IPS-20b (cell line): ENCODE measurements at regions not wholly inside any gene's neighbourhood (a gene's known extent, or its start where the extent isn't known, plus 50 kb on each side); places are given as distances from the start of the nearest gene placed in this dataset.
"Not testable (repeated sequence)": the region's sequence is repeated elsewhere in the genome, so short reads cannot be mapped to it uniquely, and the experiment has no call there.

Experiments used
- H3K27ac ChIP-seq: one replicate; pipeline ENCODE4 v1.5.1; 2013; ENCODE audit warnings: low read length
- H3K27me3 ChIP-seq: 2 replicates; pipeline ENCODE4 v1.6.1; 2013; ENCODE audit warnings: mild to moderate bottlenecking, low read length, inconsistent platforms; ENCODE audit not compliant: insufficient read depth
- H3K36me3 ChIP-seq: 2 replicates; pipeline ENCODE4 v1.6.1; 2013; ENCODE audit warnings: low read depth, mild to moderate bottlenecking, inconsistent platforms, low read length, moderate library complexity; ENCODE audit not compliant: insufficient read depth
- H3K4me1 ChIP-seq: 2 replicates; pipeline ENCODE4 v1.6.1; 2013; ENCODE audit warnings: mild to moderate bottlenecking, control low read depth, inconsistent platforms, low read length, moderate library complexity; ENCODE audit not compliant: insufficient read depth
- H3K4me3 ChIP-seq: 2 replicates; pipeline ENCODE4 v1.5.1; 2013; ENCODE audit warnings: mild to moderate bottlenecking, low read length, inconsistent platforms
- H3K9ac ChIP-seq: 2 replicates; pipeline ENCODE4 v1.6.1; 2013; ENCODE audit warnings: low read depth, mild to moderate bottlenecking, inconsistent platforms, low read length, moderate library complexity
- H3K9me3 ChIP-seq: 2 replicates; pipeline ENCODE4 v1.6.1; 2013; ENCODE audit warnings: mild to moderate bottlenecking, low read depth, low read length, inconsistent platforms; ENCODE audit not compliant: insufficient read depth

- not testable (repeated sequence) for H3K9ac ChIP-seq, H3K4me1 ChIP-seq, H3K27ac ChIP-seq, H3K4me3 ChIP-seq, H3K27me3 ChIP-seq, H3K9me3 ChIP-seq, H3K36me3 ChIP-seq
Observed at GRCh38 chr20:48327848-48328247, 500.0 kb downstream of the PREX1 start.

DNA sequence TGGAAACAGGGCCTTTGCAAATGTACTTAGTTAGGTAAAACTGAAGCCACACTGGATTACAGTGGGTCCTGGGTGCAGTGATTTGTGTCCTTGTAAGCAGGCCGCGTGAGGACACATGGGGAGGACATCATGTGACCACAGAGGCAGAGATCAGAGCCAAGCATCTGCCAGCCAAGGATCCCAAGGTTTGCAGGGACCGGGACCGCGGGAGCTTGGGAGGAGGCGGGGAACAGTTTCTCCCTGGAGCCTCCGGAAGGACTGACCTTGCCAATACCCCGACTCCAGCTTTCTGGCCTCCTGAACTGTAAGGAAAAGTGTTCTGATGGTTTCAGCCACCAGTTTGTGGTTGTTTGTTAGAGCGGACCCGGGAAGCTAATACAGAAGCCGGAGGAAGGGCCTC, 500.9 kb downstream of the PREX1 start:
- H3K36me3 ChIP-seq = no peaks in the 10 kb centered on the region
- H3K4me3 ChIP-seq = no peak overlapping the region
- no peaks in the 10 kb centered on the region for H3K4me1 ChIP-seq
- H3K27me3 ChIP-seq = no peaks in the 10 kb centered on the region
- no peaks in the 10 kb centered on the region for H3K9me3 ChIP-seq
- no peak overlapping the region for H3K27ac ChIP-seq
- H3K9ac ChIP-seq = no peak overlapping the region

GRCh38 chr20:48326434-48326691, 501.4 kb downstream of the PREX1 start:
- Histone ChIP-seq H3K4me3 (no peak overlapping the region), H3K27me3 (no peaks in the 10 kb centered on the region), H3K27ac (no peak overlapping the region), H3K4me1 (no peaks in the 10 kb centered on the region), H3K36me3 (no peaks in the 10 kb centered on the region), H3K9ac (no peak overlapping the region), H3K9me3 (no peaks in the 10 kb centered on the region)

- Histone ChIP-seq H3K9me3 (no peaks in the 10 kb centered on the region), H3K27me3 (no peaks in the 10 kb centered on the region), H3K9ac (no peak overlapping the region), H3K4me3 (no peak overlapping the region), H3K4me1 (no peaks in the 10 kb centered on the region), H3K27ac (no peak overlapping the region), H3K36me3 (no peaks in the 10 kb centered on the region)
Observed at GRCh38 chr20:48325656-48326433, 502.0 kb downstream of the PREX1 start.

GRCh38 chr20:48324744-48325143, 503.1 kb downstream of the PREX1 start:
- H3K4me3 ChIP-seq = no peak overlapping the region
- H3K27ac ChIP-seq = no peak overlapping the region
- H3K27me3 ChIP-seq = no peaks in the 10 kb centered on the region
- H3K9ac ChIP-seq = no peak overlapping the region
- H3K9me3 ChIP-seq = no peaks in the 10 kb centered on the region
- H3K4me1 ChIP-seq = no peaks in the 10 kb centered on the region
- H3K36me3 ChIP-seq = no peaks in the 10 kb centered on the region

GRCh38 chr20:48321271-48321670, 506.5 kb downstream of the PREX1 start:
- H3K4me3 ChIP-seq = no peak overlapping the region
- no peaks in the 10 kb centered on the region for H3K9me3 ChIP-seq
- peaks cover 6% of the 10 kb centered on the region; the same call in 1 of the 2 replicates for H3K4me1 ChIP-seq
- H3K36me3 ChIP-seq = no peaks in the 10 kb centered on the region
- no peak overlapping the region for H3K9ac ChIP-seq
- no peaks in the 10 kb centered on the region for H3K27me3 ChIP-seq
- H3K27ac ChIP-seq = no peak overlapping the region

DNA sequence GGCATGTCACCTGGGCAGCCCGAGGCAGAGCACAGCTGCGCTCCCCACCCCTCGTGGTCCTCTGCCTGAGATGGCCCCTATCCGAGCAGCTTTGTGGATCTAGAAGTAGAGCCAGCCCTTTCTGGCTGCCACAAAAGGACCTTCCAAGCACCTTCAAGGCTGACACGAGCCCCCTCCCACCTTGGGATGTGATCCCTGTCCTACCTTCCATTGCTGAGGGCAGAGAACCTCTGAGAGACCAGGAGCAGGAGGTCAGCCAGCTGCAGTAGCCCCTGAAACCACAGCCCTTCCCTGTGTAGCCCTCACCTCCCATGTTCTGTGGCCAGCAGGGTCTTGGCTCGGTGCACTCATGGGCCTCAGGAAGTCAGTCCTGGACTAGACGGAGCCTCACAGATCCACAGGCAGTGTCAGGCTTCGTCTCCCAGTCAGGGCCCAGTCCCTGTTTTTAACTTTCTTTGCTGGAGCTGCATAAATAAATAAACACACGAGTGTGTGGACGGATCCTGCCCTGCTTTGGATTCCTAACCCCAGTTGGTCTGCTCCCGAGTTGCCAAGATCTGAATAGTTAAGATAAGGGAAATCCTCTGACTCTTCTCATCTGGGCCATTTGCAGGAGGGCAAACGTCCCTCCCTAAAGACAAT, 507.7 kb downstream of the PREX1 start:
- Histone ChIP-seq H3K9me3 (no peaks in the 10 kb centered on the region), H3K27ac (no peak overlapping the region), H3K36me3 (no peaks in the 10 kb centered on the region), H3K27me3 (no peaks in the 10 kb centered on the region), H3K4me1 (peaks cover 6% of the 10 kb centered on the region; the same call in 1 of the 2 replicates), H3K9ac (no peak overlapping the region), H3K4me3 (no peak overlapping the region)

DNA sequence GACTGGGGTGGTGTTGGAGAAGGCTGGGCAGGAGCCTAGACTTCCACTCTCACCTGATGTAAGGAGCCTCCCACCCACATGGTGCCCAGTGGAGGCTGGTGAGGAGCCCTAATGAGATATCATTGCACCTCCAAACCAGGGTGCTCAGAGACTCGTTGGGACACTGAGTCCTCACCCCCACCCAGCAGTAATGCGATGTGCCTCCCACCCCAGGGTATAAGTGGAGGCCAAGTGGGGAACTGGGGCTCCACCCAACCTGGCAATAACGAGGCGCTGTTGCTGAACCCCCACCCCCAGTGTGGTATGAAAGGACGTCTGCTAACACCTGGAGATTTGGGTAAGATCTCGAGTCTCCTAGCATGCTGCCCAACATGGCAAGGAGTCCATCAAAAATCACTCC, 510.2 kb downstream of the PREX1 start:
- Histone ChIP-seq H3K27me3 (no peaks in the 10 kb centered on the region), H3K4me1 (peaks cover 6% of the 10 kb centered on the region; the same call in 1 of the 2 replicates), H3K27ac (no peak overlapping the region)

DNA sequence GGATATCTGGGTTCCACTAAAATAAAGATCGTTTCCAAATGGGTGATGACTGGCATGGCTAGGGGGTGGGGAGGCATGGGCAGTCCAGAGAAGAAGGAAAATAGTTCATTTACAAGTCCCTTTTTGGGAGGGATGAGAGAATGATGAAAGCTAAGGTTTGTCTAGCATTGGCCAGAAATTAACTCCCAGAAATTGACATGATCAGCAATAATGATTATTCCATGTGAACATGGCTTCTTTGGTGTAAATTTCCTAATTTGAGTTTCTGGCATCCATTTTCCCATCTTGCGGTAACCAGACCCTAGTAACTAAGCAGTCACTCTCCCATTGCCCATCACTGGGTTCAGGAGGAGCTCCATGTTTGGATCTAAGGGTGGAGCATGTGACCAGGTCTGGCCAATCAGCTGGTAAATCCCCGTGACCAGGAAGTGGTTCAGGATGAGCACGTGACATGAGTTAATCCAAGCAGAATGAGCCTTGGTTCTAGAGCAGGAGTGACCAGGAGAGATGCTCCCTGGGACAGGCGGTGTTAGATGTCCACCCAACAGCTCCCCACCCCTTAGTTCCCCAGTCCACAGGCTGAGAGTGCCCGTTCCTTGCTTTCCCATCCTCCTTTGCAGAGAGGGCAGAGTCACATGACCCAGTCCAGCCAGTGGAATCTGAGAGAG, 512.7 kb downstream of the PREX1 start:
- Histone ChIP-seq H3K9ac (no peak overlapping the region), H3K27me3 (no peaks in the 10 kb centered on the region), H3K4me3 (no peak overlapping the region), H3K9me3 (no peaks in the 10 kb centered on the region), H3K27ac (no peak overlapping the region), H3K4me1 (peaks cover 6% of the 10 kb centered on the region; the same call in 1 of the 2 replicates), H3K36me3 (no peaks in the 10 kb centered on the region)

More for the DNA sequence above, 510.2 kb downstream of the PREX1 start:
- no peaks in the 10 kb centered on the region for H3K9me3 ChIP-seq
- no peak overlapping the region for H3K4me3 ChIP-seq
- H3K36me3 ChIP-seq = no peaks in the 10 kb centered on the region
- no peak overlapping the region for H3K9ac ChIP-seq

GRCh38 chr20:48313324-48313723, 514.5 kb downstream of the PREX1 start:
- no peaks in the 10 kb centered on the region for H3K9me3 ChIP-seq
- H3K4me3 ChIP-seq = no peak overlapping the region
- H3K27ac ChIP-seq = no peak overlapping the region
- no peaks in the 10 kb centered on the region for H3K27me3 ChIP-seq
- H3K36me3 ChIP-seq = no peaks in the 10 kb centered on the region
- peaks cover 6% of the 10 kb centered on the region; the same call in 1 of the 2 replicates for H3K4me1 ChIP-seq
- no peak overlapping the region for H3K9ac ChIP-seq

- Histone ChIP-seq H3K4me3 (no peak overlapping the region), H3K27ac (no peak overlapping the region), H3K27me3 (no peaks in the 10 kb centered on the region), H3K9me3 (no peaks in the 10 kb centered on the region), H3K36me3 (no peaks in the 10 kb centered on the region), H3K4me1 (peaks cover 4% of the 10 kb centered on the region; the same call in 1 of the 2 replicates), H3K9ac (no peak overlapping the region)
Observed at GRCh38 chr20:48311956-48312355, 515.8 kb downstream of the PREX1 start.

DNA sequence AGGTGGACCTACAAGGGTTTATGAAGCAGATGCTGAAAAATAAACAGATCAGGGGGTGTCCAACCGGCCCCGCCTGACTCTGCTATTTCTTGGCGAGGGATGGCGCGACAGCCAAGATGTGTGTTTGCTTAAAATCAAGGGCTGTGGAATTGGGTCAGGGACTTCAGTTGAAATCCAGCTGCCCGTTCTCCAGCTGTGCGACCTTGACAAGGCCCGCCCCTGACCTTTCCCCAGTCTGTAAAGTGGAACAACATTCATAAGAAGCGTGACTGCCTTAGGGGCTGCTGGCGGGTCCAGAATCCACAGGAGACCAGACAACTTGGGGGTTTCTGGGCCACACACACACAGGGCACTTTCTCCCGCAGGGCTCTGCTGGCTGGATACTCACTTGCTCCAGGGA, 517.5 kb downstream of the PREX1 start:
- no peak overlapping the region for H3K27ac ChIP-seq
- no peaks in the 10 kb centered on the region; the same call in 1 of the 2 replicates for H3K4me1 ChIP-seq
- H3K4me3 ChIP-seq = no peak overlapping the region
- no peaks in the 10 kb centered on the region for H3K9me3 ChIP-seq
- H3K9ac ChIP-seq = no peak overlapping the region
- no peaks in the 10 kb centered on the region for H3K36me3 ChIP-seq
- no peaks in the 10 kb centered on the region for H3K27me3 ChIP-seq
